WTC11 (cell line): ENCODE measurements at regions not wholly inside any gene's neighbourhood (a gene's known extent, or its start where the extent isn't known, plus 50 kb on each side); places are given as distances from the start of the nearest gene placed in this dataset.

Experiments used
- ATAC-seq: fragments of 200-7000 bp; cut with Tn5 transposase; 2 replicates; pipeline ENCODE4 v1.10.0; 2021; ENCODE audit warnings: mild to moderate bottlenecking, moderate library complexity
- CTCF ChIA-PET: fragments of 300-600 bp; sonication (Branson Sonifier 250); formaldehyde crosslinking; loops from one replicate; lab custom pipeline; 2021; ENCODE audit warnings: antibody characterized with exemption; lab: Charles Lee
- POLR2A ChIA-PET: fragments of 350-600 bp; sonication (Branson Sonifier 250); formaldehyde crosslinking; loops from one replicate; lab custom pipeline; 2021; ENCODE audit warnings: antibody characterized with exemption; lab: Charles Lee
- DNase-seq: peaks from one replicate; pipeline ENCODE4 v3.0.0; 2021; ENCODE audit warnings: low spot score
- H3K27ac Mint-ChIP-seq: 2 replicates; pipeline ENCODE4 v1.8.0; 2021; ENCODE audit warnings: mixed read lengths
- H3K27me3 Mint-ChIP-seq: 2 replicates; pipeline ENCODE4 v1.8.0; 2021; ENCODE audit warnings: low read depth, mild to moderate bottlenecking, moderate library complexity, mixed read lengths
- H3K36me3 Mint-ChIP-seq: 2 replicates; pipeline ENCODE4 v1.8.0; 2021; ENCODE audit warnings: mixed read lengths
- H3K4me1 Mint-ChIP-seq: 2 replicates; pipeline ENCODE4 v1.8.0; 2022; ENCODE audit warnings: mixed read lengths
- H3K4me3 Mint-ChIP-seq: 2 replicates; pipeline ENCODE4 v1.8.0; 2021; ENCODE audit warnings: mild to moderate bottlenecking, moderate library complexity, mixed read lengths
- H3K9me3 Mint-ChIP-seq: 2 replicates; pipeline ENCODE4 v1.8.0; 2021; ENCODE audit warnings: mixed read lengths
- ESRRA ChIP-seq: sonication (generic); formaldehyde crosslinking; IDR thresholded peaks from 2 replicates; pipeline ENCODE4 v1.8.1; 2022; ENCODE audit warnings: mild to moderate bottlenecking, missing genetic modification reagents, borderline replicate concordance
- FOXJ3 ChIP-seq: sonication (generic); formaldehyde crosslinking; IDR thresholded peaks from 2 replicates; pipeline ENCODE4 v1.9.0; 2021; ENCODE audit warnings: missing genetic modification reagents, mild to moderate bottlenecking, borderline replicate concordance
- GRHL2 ChIP-seq: fragments of 250-450 bp; sonication (Bioruptor Pico); IDR thresholded peaks from 2 replicates; pipeline ENCODE4 v1.8.0; 2022; ENCODE audit warnings: mild to moderate bottlenecking, moderate library complexity; ENCODE audit not compliant: insufficient replicate concordance, severe bottlenecking
- IRF2 ChIP-seq: sonication (generic); formaldehyde crosslinking; IDR thresholded peaks from 2 replicates; pipeline ENCODE4 v1.8.0; 2022; ENCODE audit warnings: low read depth, missing genetic modification reagents, borderline replicate concordance
- JAZF1 ChIP-seq: fragments of 250-450 bp; sonication (Bioruptor Pico); IDR thresholded peaks from 2 replicates; pipeline ENCODE4 v1.9.0; 2021; ENCODE audit warnings: moderate library complexity, mild to moderate bottlenecking, inconsistent platforms
- RELA ChIP-seq: sonication (generic); formaldehyde crosslinking; IDR thresholded peaks from 2 replicates; pipeline ENCODE4 v1.8.1; 2022; ENCODE audit warnings: missing genetic modification reagents, mild to moderate bottlenecking, borderline replicate concordance
- RORB ChIP-seq: fragments of 250-450 bp; sonication (Bioruptor Pico); IDR thresholded peaks from 2 replicates; pipeline ENCODE4 v1.9.0; 2021; ENCODE audit warnings: mild to moderate bottlenecking
- TCF7 ChIP-seq: sonication (generic); formaldehyde crosslinking; IDR thresholded peaks from 2 replicates; pipeline ENCODE4 v1.8.0; 2022; ENCODE audit warnings: mild to moderate bottlenecking, low read depth, missing genetic modification reagents, moderate library complexity
- ZNF138 ChIP-seq: sonication (generic); formaldehyde crosslinking; conservative IDR thresholded peaks from 2 replicates; pipeline ENCODE4 v1.8.1; 2022; ENCODE audit warnings: mild to moderate bottlenecking, moderate library complexity, missing genetic modification reagents
- ZNF232 ChIP-seq: sonication (generic); formaldehyde crosslinking; IDR thresholded peaks from 2 replicates; pipeline ENCODE4 v1.8.0; 2022; ENCODE audit warnings: mild to moderate bottlenecking, missing genetic modification reagents
- ZNF263 ChIP-seq: sonication (generic); formaldehyde crosslinking; IDR thresholded peaks from 2 replicates; pipeline ENCODE4 v1.8.1; 2022; ENCODE audit warnings: low read depth, mild to moderate bottlenecking, moderate library complexity, missing genetic modification reagents
- ZNF671 ChIP-seq: fragments of 250-450 bp; sonication (Bioruptor Pico); IDR thresholded peaks from 2 replicates; pipeline ENCODE4 v1.8.0; 2021; ENCODE audit warnings: mild to moderate bottlenecking
- TF ChIP-seq, protein P1 (sequence below): fragments of 250-450 bp; sonication (Bioruptor Pico); IDR thresholded peaks from 2 replicates; pipeline ENCODE4 v2.1.2; 2022; ENCODE audit warnings: mild to moderate bottlenecking, moderate library complexity
- TF ChIP-seq, protein P2 (sequence below): fragments of 250-450 bp; sonication (Bioruptor Pico); IDR thresholded peaks from 2 replicates; pipeline ENCODE4 v1.8.0; 2021; ENCODE audit warnings: mild to moderate bottlenecking
- TF ChIP-seq, protein P3 (sequence below): sonication (generic); formaldehyde crosslinking; IDR thresholded peaks from 2 replicates; pipeline ENCODE4 v1.8.0; 2022; ENCODE audit warnings: mild to moderate bottlenecking, missing genetic modification reagents
- TF ChIP-seq, protein P4 (sequence below): fragments of 250-450 bp; sonication (Bioruptor Pico); IDR thresholded peaks from 2 replicates; pipeline ENCODE4 v1.9.0; 2021; ENCODE audit warnings: moderate library complexity, mild to moderate bottlenecking, inconsistent platforms, borderline replicate concordance
- TF ChIP-seq, protein P5 (sequence below): sonication (generic); formaldehyde crosslinking; IDR thresholded peaks from 2 replicates; pipeline ENCODE4 v1.8.0; 2022; ENCODE audit warnings: missing genetic modification reagents
- TF ChIP-seq, protein P6 (sequence below): sonication (generic); formaldehyde crosslinking; IDR thresholded peaks from 2 replicates; pipeline ENCODE4 v1.8.1; 2022; ENCODE audit warnings: missing genetic modification reagents, borderline replicate concordance
- TF ChIP-seq, protein P7 (sequence below): fragments of 250-450 bp; sonication (Bioruptor Pico); IDR thresholded peaks from 2 replicates; pipeline ENCODE4 v1.9.0; 2021; ENCODE audit warnings: mild to moderate bottlenecking

DNA sequence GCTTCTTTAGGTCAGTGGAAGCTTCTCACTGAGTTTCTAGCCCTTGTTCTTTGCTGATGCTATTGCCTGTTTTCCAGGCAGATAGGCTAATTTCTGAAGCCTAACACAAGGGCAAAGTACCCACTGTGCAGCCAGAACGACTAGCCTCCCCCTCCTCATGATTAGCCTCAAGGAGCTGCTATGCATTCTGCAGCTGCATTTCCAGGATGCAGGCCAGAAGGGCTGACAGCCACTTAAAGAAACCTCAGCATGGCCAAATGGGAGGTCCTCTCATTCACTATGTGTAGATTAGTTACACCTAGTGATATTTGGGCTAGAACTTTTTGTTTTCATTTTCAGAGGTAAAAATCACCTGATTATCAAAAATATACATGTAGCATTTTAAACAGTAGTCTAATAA lies 216.0 kb downstream of the RAD51AP2 start:
- Mint-ChIP-seq H3K36me3 (0 out of 2 replicates have a peak, but pooled peaks cover 3% of the 10 kb centered on the region), H3K4me1 (peaks cover 32% of the 10 kb centered on the region), H3K9me3 (peaks cover 11% of the 10 kb centered on the region), H3K27ac (no peak overlapping the region), H3K27me3 (peaks cover 3% of the 10 kb centered on the region; the same call in 1 of the 2 replicates), H3K4me3 (no peak overlapping the region)
- POLR2A ChIA-PET: no interaction called here
- CTCF ChIA-PET: interaction anchor here (0.8 to 1.4 kb wide), 4 partner anchors 9 to 402 kb away, joined by 3 to 7 read pairs (median 3); no protein-coding TSS in a partner anchor
- no peak for TF ChIP-seq JAZF1 (CRISPR knock-in tag)
- no peak for TF ChIP-seq ZNF138 (CRISPR knock-in tag)
- no peak for TF ChIP-seq FOXJ3 (CRISPR knock-in tag)
- TF ChIP-seq, protein P1, sequence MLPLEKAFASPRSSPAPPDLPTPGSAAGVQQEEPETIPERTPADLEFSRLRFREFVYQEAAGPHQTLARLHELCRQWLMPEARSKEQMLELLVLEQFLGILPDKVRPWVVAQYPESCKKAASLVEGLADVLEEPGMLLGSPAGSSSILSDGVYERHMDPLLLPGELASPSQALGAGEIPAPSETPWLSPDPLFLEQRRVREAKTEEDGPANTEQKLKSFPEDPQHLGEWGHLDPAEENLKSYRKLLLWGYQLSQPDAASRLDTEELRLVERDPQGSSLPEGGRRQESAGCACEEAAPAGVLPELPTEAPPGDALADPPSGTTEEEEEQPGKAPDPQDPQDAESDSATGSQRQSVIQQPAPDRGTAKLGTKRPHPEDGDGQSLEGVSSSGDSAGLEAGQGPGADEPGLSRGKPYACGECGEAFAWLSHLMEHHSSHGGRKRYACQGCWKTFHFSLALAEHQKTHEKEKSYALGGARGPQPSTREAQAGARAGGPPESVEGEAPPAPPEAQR (CRISPR knock-in tag): no peak
- TF ChIP-seq, protein P2, sequence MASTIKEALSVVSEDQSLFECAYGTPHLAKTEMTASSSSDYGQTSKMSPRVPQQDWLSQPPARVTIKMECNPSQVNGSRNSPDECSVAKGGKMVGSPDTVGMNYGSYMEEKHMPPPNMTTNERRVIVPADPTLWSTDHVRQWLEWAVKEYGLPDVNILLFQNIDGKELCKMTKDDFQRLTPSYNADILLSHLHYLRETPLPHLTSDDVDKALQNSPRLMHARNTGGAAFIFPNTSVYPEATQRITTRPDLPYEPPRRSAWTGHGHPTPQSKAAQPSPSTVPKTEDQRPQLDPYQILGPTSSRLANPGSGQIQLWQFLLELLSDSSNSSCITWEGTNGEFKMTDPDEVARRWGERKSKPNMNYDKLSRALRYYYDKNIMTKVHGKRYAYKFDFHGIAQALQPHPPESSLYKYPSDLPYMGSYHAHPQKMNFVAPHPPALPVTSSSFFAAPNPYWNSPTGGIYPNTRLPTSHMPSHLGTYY (CRISPR knock-in tag): no peak
- TF ChIP-seq, protein P3, sequence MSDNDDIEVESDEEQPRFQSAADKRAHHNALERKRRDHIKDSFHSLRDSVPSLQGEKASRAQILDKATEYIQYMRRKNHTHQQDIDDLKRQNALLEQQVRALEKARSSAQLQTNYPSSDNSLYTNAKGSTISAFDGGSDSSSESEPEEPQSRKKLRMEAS (CRISPR knock-in tag): no peak
- TF ChIP-seq TCF7: no peak
- no peak for TF ChIP-seq GRHL2 (CRISPR knock-in tag)
- TF ChIP-seq, protein P4, sequence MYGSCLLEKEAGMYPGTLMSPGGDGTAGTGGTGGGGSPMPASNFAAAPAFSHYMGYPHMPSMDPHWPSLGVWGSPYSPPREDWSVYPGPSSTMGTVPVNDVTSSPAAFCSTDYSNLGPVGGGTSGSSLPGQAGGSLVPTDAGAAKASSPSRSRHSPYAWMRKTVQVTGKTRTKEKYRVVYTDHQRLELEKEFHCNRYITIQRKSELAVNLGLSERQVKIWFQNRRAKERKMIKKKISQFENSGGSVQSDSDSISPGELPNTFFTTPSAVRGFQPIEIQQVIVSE (CRISPR knock-in tag): no peak
- TF ChIP-seq ZNF671: no peak
- no peak for TF ChIP-seq IRF2 (CRISPR knock-in tag)
- peak; percentile 15 for ATAC-seq
- DNase-seq: no peak

DNA sequence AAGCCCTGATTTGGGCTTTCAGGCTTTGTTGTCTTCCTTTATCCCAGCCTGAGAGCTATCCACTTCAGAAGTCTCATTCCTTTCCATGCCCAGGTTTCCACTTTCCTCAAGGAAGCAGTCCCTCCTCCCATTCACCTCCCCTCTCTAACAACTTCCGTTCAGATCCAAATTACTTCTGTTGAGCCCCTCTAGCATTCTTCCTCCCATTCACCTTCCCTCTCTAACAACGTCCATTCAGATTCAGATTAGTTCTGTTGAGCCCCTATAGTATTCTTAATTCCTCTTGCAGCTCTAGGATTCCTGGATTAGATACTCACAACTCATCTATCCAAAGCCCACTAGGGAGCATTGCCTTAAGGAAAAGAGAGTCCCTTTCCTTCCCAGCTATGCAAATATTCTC lies 216.8 kb downstream of the RAD51AP2 start:
- no peak overlapping the region for H3K4me3 Mint-ChIP-seq
- H3K27ac Mint-ChIP-seq: peak overlapping the region; percentile 28; the same call in 1 of the 2 replicates
- no peak for TF ChIP-seq RORB
- TF ChIP-seq, protein P5, sequence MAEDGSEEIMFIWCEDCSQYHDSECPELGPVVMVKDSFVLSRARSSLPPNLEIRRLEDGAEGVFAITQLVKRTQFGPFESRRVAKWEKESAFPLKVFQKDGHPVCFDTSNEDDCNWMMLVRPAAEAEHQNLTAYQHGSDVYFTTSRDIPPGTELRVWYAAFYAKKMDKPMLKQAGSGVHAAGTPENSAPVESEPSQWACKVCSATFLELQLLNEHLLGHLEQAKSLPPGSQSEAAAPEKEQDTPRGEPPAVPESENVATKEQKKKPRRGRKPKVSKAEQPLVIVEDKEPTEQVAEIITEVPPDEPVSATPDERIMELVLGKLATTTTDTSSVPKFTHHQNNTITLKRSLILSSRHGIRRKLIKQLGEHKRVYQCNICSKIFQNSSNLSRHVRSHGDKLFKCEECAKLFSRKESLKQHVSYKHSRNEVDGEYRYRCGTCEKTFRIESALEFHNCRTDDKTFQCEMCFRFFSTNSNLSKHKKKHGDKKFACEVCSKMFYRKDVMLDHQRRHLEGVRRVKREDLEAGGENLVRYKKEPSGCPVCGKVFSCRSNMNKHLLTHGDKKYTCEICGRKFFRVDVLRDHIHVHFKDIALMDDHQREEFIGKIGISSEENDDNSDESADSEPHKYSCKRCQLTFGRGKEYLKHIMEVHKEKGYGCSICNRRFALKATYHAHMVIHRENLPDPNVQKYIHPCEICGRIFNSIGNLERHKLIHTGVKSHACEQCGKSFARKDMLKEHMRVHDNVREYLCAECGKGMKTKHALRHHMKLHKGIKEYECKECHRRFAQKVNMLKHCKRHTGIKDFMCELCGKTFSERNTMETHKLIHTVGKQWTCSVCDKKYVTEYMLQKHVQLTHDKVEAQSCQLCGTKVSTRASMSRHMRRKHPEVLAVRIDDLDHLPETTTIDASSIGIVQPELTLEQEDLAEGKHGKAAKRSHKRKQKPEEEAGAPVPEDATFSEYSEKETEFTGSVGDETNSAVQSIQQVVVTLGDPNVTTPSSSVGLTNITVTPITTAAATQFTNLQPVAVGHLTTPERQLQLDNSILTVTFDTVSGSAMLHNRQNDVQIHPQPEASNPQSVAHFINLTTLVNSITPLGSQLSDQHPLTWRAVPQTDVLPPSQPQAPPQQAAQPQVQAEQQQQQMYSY (CRISPR knock-in tag): no peak
- TF ChIP-seq ESRRA (CRISPR knock-in tag): no peak
- TF ChIP-seq, protein P6, sequence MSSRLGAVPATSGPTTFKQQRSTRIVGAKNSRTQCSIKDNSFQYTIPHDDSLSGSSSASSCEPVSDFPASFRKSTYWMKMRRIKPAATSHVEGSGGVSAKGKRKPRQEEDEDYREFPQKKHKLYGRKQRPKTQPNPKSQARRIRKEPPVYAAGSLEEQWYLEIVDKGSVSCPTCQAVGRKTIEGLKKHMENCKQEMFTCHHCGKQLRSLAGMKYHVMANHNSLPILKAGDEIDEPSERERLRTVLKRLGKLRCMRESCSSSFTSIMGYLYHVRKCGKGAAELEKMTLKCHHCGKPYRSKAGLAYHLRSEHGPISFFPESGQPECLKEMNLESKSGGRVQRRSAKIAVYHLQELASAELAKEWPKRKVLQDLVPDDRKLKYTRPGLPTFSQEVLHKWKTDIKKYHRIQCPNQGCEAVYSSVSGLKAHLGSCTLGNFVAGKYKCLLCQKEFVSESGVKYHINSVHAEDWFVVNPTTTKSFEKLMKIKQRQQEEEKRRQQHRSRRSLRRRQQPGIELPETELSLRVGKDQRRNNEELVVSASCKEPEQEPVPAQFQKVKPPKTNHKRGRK (CRISPR knock-in tag): no peak
- TF ChIP-seq ZNF263 (CRISPR knock-in tag): no peak
- TF ChIP-seq, protein P7, sequence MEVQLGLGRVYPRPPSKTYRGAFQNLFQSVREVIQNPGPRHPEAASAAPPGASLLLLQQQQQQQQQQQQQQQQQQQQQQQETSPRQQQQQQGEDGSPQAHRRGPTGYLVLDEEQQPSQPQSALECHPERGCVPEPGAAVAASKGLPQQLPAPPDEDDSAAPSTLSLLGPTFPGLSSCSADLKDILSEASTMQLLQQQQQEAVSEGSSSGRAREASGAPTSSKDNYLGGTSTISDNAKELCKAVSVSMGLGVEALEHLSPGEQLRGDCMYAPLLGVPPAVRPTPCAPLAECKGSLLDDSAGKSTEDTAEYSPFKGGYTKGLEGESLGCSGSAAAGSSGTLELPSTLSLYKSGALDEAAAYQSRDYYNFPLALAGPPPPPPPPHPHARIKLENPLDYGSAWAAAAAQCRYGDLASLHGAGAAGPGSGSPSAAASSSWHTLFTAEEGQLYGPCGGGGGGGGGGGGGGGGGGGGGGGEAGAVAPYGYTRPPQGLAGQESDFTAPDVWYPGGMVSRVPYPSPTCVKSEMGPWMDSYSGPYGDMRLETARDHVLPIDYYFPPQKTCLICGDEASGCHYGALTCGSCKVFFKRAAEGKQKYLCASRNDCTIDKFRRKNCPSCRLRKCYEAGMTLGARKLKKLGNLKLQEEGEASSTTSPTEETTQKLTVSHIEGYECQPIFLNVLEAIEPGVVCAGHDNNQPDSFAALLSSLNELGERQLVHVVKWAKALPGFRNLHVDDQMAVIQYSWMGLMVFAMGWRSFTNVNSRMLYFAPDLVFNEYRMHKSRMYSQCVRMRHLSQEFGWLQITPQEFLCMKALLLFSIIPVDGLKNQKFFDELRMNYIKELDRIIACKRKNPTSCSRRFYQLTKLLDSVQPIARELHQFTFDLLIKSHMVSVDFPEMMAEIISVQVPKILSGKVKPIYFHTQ (CRISPR knock-in tag): no peak
- TF ChIP-seq ZNF232 (CRISPR knock-in tag): no peak
- no peak for TF ChIP-seq RELA (CRISPR knock-in tag)
- TF ChIP-seq, all 79 proteins: peak for 0
- Mint-ChIP-seq H3K9me3 (peaks cover 11% of the 10 kb centered on the region), H3K4me1 (peaks cover 36% of the 10 kb centered on the region), H3K36me3 (0 out of 2 replicates have a peak, but pooled peaks cover 3% of the 10 kb centered on the region), H3K27me3 (peaks cover 3% of the 10 kb centered on the region; the same call in 1 of the 2 replicates)
- no peak for DNase-seq
- CTCF ChIA-PET: interaction anchor here (0.8 to 1.3 kb wide), 2 partner anchors 10 to 130 kb away, joined by 3 to 7 read pairs; no protein-coding TSS in a partner anchor
- ATAC-seq: peak; percentile 90
- POLR2A ChIA-PET: no interaction called here
